ENCODE measurements at regions not wholly inside any gene's neighbourhood (a gene's known extent, or its start where the extent isn't known, plus 50 kb on each side); places are given as distances from the start of the nearest gene placed in this dataset.

GRCh38 chr21:32127081-32127480 is 151.8 kb downstream of the MIS18A start:
- ChIA-PET CTCF (no interaction called here), POLR2A (ENCODE audit: low non-redundant PET) (no interaction called here)
- no peak for TF ChIP-seq CTCF (conservative IDR thresholded peaks at IDR 0.05; ENCODE audit: low read depth, low read length)
- TF ChIP-seq EZH2 (IDR thresholded peaks at IDR 0.05; ENCODE audit: borderline replicate concordance, low read depth, low read length, poor library complexity, severe bottlenecking) = no peak
- no peaks in the 10 kb centered on the region for H3K36me3 ChIP-seq (ENCODE audit: insufficient read depth, low read length, poor library complexity, severe bottlenecking)
- no peak overlapping the region for H3K27ac ChIP-seq (ENCODE audit: low read depth, low read length, poor library complexity, severe bottlenecking)
- peaks cover 16% of the 10 kb centered on the region for H3K27me3 ChIP-seq (replicated peaks; ENCODE audit: insufficient read depth, low read depth, low read length, poor library complexity)
- H3K4me3 ChIP-seq (ENCODE audit: low read depth, low read length, poor library complexity, severe bottlenecking) = no peak overlapping the region
- no peaks in the 10 kb centered on the region for H3K9me3 ChIP-seq (ENCODE audit: low read depth, low read length, poor library complexity, severe bottlenecking)
- no TSS peak for BruUV-seq (replicated peaks)
- intact Hi-C loops (cut with micrococcal nuclease; ENCODE audit: unreplicated experiment) = no loop called here
- no peak for DNase-seq (ENCODE audit: low spot score)
- H3K4me1 ChIP-seq (ENCODE audit: insufficient read depth, low read length, poor library complexity, severe bottlenecking) = no peaks in the 10 kb centered on the region

- Histone ChIP-seq H3K27ac (ENCODE audit: low read depth, low read length, poor library complexity, severe bottlenecking) (no peak overlapping the region), H3K9me3 (ENCODE audit: low read depth, low read length, poor library complexity, severe bottlenecking) (no peaks in the 10 kb centered on the region), H3K27me3 (replicated peaks; ENCODE audit: insufficient read depth, low read depth, low read length, poor library complexity) (peaks cover 16% of the 10 kb centered on the region), H3K36me3 (ENCODE audit: insufficient read depth, low read length, poor library complexity, severe bottlenecking) (no peaks in the 10 kb centered on the region), H3K4me3 (ENCODE audit: low read depth, low read length, poor library complexity, severe bottlenecking) (no peak overlapping the region), H3K4me1 (ENCODE audit: insufficient read depth, low read length, poor library complexity, severe bottlenecking) (no peaks in the 10 kb centered on the region)
- POLR2A ChIA-PET (ENCODE audit: low non-redundant PET) = no interaction called here
- no peak for DNase-seq (ENCODE audit: low spot score)
- TF ChIP-seq CTCF (conservative IDR thresholded peaks at IDR 0.05; ENCODE audit: low read depth, low read length) = no peak
- TF ChIP-seq EZH2 (IDR thresholded peaks at IDR 0.05; ENCODE audit: borderline replicate concordance, low read depth, low read length, poor library complexity, severe bottlenecking) = no peak
- intact Hi-C loops (cut with micrococcal nuclease; ENCODE audit: unreplicated experiment) = no loop called here
- BruUV-seq (replicated peaks) = no TSS peak
- CTCF ChIA-PET = no interaction called here
These were observed 156.8 kb downstream of the MIS18A start for GRCh38 chr21:32122082-32122481.

GRCh38 chr21:32120230-32120629 is 158.6 kb downstream of the MIS18A start:
- POLR2A ChIA-PET (ENCODE audit: low non-redundant PET) = no interaction called here
- H3K4me1 ChIP-seq (ENCODE audit: insufficient read depth, low read length, poor library complexity, severe bottlenecking) = no peaks in the 10 kb centered on the region
- H3K36me3 ChIP-seq (ENCODE audit: insufficient read depth, low read length, poor library complexity, severe bottlenecking) = no peaks in the 10 kb centered on the region
- H3K9me3 ChIP-seq (ENCODE audit: low read depth, low read length, poor library complexity, severe bottlenecking) = no peaks in the 10 kb centered on the region
- CTCF ChIA-PET = no interaction called here
- TF ChIP-seq CTCF (conservative IDR thresholded peaks at IDR 0.05; ENCODE audit: low read depth, low read length) (no peak), EZH2 (IDR thresholded peaks at IDR 0.05; ENCODE audit: borderline replicate concordance, low read depth, low read length, poor library complexity, severe bottlenecking) (no peak)
- no TSS peak for BruUV-seq (replicated peaks)
- intact Hi-C loops (cut with micrococcal nuclease; ENCODE audit: unreplicated experiment) = no loop called here
- no peak overlapping the region for H3K4me3 ChIP-seq (ENCODE audit: low read depth, low read length, poor library complexity, severe bottlenecking)
- peaks cover 26% of the 10 kb centered on the region for H3K27me3 ChIP-seq (replicated peaks; ENCODE audit: insufficient read depth, low read depth, low read length, poor library complexity)
- no peak for DNase-seq (ENCODE audit: low spot score)
- no peak overlapping the region for H3K27ac ChIP-seq (ENCODE audit: low read depth, low read length, poor library complexity, severe bottlenecking)

All from A673 (cell line).